ENCODE measurements at regions not wholly inside any gene's neighbourhood (a gene's known extent, or its start where the extent isn't known, plus 50 kb on each side); places are given as distances from the start of the nearest gene placed in this dataset.

- no peak for TF ChIP-seq ZNF274 (IDR thresholded peaks at IDR 0.05; ENCODE audit: low read depth, low read length)
- no peak overlapping the region for H3K4me3 ChIP-seq (ENCODE audit: low read length)
Observed at GRCh38 chr5:2334719-2335118, 416.8 kb downstream of the IRX2 start.

- no peak for TF ChIP-seq ZNF274 (IDR thresholded peaks at IDR 0.05; ENCODE audit: low read depth, low read length)
- no peak overlapping the region for H3K4me3 ChIP-seq (ENCODE audit: low read length)
Observed at GRCh38 chr5:2333291-2333690, 418.2 kb downstream of the IRX2 start.

- H3K4me3 ChIP-seq (ENCODE audit: low read length) = no peak overlapping the region
- no peak for TF ChIP-seq ZNF274 (IDR thresholded peaks at IDR 0.05; ENCODE audit: low read depth, low read length)
Observed at GRCh38 chr5:2332521-2332920, 419.0 kb downstream of the IRX2 start.

GRCh38 chr5:2330325-2331130, 420.9 kb downstream of the IRX2 start:
- no peak overlapping the region for H3K4me3 ChIP-seq (ENCODE audit: low read length)
- no peak for TF ChIP-seq ZNF274 (IDR thresholded peaks at IDR 0.05; ENCODE audit: low read depth, low read length)

GRCh38 chr5:2329741-2330140, 421.7 kb downstream of the IRX2 start:
- TF ChIP-seq ZNF274 (IDR thresholded peaks at IDR 0.05; ENCODE audit: low read depth, low read length) = no peak
- H3K4me3 ChIP-seq (ENCODE audit: low read length) = no peak overlapping the region

GRCh38 chr5:2326601-2327000, 424.9 kb downstream of the IRX2 start:
- TF ChIP-seq ZNF274 (IDR thresholded peaks at IDR 0.05; ENCODE audit: low read depth, low read length) = no peak
- H3K4me3 ChIP-seq (ENCODE audit: low read length) = no peak overlapping the region

- no peak for TF ChIP-seq ZNF274 (IDR thresholded peaks at IDR 0.05; ENCODE audit: low read depth, low read length)
- no peak overlapping the region for H3K4me3 ChIP-seq (ENCODE audit: low read length)
Observed at GRCh38 chr5:2324788-2325187, 426.7 kb downstream of the IRX2 start.

GRCh38 chr5:2320611-2321010, 430.9 kb downstream of the IRX2 start:
- no peak overlapping the region for H3K4me3 ChIP-seq (ENCODE audit: low read length)
- no peak for TF ChIP-seq ZNF274 (IDR thresholded peaks at IDR 0.05; ENCODE audit: low read depth, low read length)

- no peak overlapping the region for H3K4me3 ChIP-seq (ENCODE audit: low read length)
- no peak for TF ChIP-seq ZNF274 (IDR thresholded peaks at IDR 0.05; ENCODE audit: low read depth, low read length)
Observed at GRCh38 chr5:2317540-2317939, 433.9 kb downstream of the IRX2 start.

- TF ChIP-seq ZNF274 (IDR thresholded peaks at IDR 0.05; ENCODE audit: low read depth, low read length) = no peak
- no peak overlapping the region for H3K4me3 ChIP-seq (ENCODE audit: low read length)
Observed at GRCh38 chr5:2311851-2312250, 429.1 kb upstream of the IRX4 start.

- TF ChIP-seq ZNF274 (IDR thresholded peaks at IDR 0.05; ENCODE audit: low read depth, low read length) = no peak
- no peak overlapping the region for H3K4me3 ChIP-seq (ENCODE audit: low read length)
Observed at GRCh38 chr5:2310946-2311345, 428.2 kb upstream of the IRX4 start.

- TF ChIP-seq ZNF274 (IDR thresholded peaks at IDR 0.05; ENCODE audit: low read depth, low read length) = no peak
- H3K4me3 ChIP-seq (ENCODE audit: low read length) = no peak overlapping the region
Observed at GRCh38 chr5:2307631-2308030, 424.9 kb upstream of the IRX4 start.

GRCh38 chr5:2306711-2307110, 424.0 kb upstream of the IRX4 start:
- no peak for TF ChIP-seq ZNF274 (IDR thresholded peaks at IDR 0.05; ENCODE audit: low read depth, low read length)
- H3K4me3 ChIP-seq (ENCODE audit: low read length) = no peak overlapping the region

- H3K4me3 ChIP-seq (ENCODE audit: low read length) = no peak overlapping the region
- no peak for TF ChIP-seq ZNF274 (IDR thresholded peaks at IDR 0.05; ENCODE audit: low read depth, low read length)
Observed at GRCh38 chr5:2303431-2304100, 420.8 kb upstream of the IRX4 start.

GRCh38 chr5:2302169-2302568, 419.4 kb upstream of the IRX4 start:
- TF ChIP-seq ZNF274 (IDR thresholded peaks at IDR 0.05; ENCODE audit: low read depth, low read length) = no peak
- H3K4me3 ChIP-seq (ENCODE audit: low read length) = no peak overlapping the region

Measured in GM08714 (cell line).